HG03558 (cell line): ENCODE measurements at regions not wholly inside any gene's neighbourhood (a gene's known extent, or its start where the extent isn't known, plus 50 kb on each side); places are given as distances from the start of the nearest gene placed in this dataset.
A peak's percentile ranks its signal among the peaks of the same experiment; 100 is the strongest.

Source experiments
- ATAC-seq: cut with Tn5 transposase; IDR thresholded peaks from one replicate; pipeline ENCODE4 v1.9.1; 2021; ENCODE audit warnings: moderate number of reproducible peaks; ENCODE audit not compliant: unreplicated experiment; ENCODE audit errors: extremely low read depth

- ATAC-seq: no peak
Observed at GRCh38 chr11:92380882-92381281, 156.3 kb downstream of the FAT3 start.

GRCh38 chr11:92382311-92382710, 157.7 kb downstream of the FAT3 start:
- ATAC-seq: no peak

DNA sequence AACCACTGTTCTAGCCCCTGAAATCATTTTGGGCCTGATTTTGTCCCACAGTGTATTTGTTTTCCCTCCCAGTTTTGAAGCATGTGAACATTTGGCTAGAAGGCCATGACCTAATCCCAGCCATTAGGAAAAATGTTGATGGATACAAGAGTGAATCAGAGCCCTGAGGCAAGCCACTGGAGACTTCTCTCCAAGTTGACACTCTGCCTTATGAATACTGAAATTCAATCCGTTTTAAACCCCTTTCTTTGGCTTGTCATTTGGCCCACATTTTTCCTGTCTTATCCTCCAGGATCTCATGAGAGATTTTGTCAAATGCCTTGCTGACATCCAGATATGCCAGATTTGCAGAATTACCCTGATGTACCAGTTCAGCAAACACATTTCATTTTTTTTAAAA, 158.8 kb downstream of the FAT3 start:
- no peak for ATAC-seq

GRCh38 chr11:92384358-92384757, 159.7 kb downstream of the FAT3 start:
- ATAC-seq: no peak

GRCh38 chr11:92384802-92385201, 160.2 kb downstream of the FAT3 start:
- ATAC-seq: no peak

DNA sequence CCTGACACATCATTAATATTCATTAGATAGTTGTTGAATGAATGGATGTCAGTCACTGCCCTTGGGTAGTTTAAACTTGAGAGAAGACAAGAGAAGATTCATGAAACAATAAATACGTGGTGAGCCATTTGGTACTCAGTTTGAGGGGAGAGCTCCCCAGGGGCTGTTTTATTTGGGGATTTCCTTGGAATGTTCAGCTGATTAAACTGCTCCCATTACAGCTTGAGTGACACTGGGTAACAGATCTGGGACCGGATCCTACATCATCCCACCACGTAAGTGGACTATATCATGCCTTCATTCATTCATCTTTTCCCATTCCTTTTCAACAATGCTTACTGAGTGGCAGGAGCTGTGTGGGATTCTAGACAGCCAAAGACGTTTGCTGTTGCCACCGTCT, 162.0 kb downstream of the FAT3 start:
- no peak for ATAC-seq

DNA sequence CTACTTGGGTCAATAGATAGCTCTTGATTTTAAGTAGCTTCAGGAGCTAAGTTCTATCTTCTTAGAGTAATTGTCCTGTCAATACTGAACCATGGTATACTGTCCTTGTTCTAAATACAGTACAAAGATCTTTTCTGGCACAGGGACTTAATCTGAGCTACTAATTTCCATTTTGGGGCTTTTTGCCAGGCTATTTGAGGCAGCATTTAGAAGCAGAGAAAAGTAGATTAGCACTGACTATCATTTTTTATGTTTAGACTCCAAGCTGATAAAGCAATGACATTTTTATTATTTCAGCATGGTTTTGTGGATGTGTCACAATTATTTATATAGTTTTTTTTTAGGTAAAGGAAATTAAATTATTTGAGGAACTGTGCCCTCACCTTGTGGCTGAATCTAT, 163.2 kb downstream of the FAT3 start:
- ATAC-seq: no peak

DNA sequence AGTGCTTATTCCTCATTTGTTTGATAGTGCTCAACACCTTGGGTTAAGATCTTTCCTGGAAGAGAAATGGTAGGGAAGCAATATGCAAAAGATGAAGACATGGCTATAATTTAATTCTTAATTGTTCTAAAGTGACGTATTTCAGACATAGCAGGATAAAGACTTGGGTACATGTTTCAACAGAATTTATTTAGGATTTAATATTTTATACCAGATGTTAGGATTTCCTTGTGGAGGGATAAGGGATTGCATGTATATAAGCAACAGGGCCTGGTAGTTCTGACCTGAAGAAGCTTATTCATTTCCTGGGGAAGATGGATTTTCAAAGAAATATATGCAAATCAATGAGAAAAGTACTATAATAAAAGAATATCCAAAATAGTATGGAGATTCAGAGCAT, 163.8 kb downstream of the FAT3 start:
- ATAC-seq: no peak

DNA sequence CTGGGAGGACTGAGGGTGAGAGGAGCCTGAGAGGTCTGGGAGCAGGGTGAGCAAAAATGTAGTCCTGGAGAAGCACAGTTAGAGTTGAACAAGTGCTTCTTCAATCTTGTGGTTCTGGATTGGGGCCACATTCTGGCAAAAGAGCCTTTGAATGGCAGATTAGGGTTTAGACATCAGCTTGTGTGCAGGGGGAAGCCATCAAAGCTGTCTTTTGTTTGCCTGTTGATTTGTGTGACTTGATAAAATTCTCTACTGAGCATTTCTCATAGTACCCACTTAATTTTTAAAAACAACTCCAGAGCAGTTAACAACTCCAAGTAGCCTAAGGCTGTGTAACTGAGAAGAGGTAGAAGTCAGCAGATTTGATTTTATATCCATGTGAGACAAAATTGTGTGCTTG, 166.2 kb downstream of the FAT3 start:
- ATAC-seq: no peak

- no peak for ATAC-seq
Observed at GRCh38 chr11:92391364-92391763, 166.7 kb downstream of the FAT3 start.

DNA sequence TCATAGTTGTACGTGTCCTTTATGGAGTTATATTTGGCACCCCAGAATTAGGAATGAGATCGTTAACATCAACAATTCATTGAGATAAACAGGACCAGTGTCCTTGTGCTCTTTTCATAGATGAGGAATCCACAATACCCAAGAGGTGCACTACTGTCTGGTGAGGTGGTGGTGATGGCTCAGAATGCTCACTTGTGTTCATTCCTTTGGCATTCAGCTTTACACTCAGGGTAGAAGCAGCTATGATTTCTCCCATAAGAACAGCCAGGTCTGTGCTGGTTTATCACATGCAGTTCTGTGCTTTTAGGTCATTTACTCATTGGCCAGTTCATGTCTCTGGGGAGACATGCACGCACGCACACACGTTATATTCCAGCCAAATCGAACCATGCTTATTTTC, 167.2 kb downstream of the FAT3 start:
- ATAC-seq: no peak

DNA sequence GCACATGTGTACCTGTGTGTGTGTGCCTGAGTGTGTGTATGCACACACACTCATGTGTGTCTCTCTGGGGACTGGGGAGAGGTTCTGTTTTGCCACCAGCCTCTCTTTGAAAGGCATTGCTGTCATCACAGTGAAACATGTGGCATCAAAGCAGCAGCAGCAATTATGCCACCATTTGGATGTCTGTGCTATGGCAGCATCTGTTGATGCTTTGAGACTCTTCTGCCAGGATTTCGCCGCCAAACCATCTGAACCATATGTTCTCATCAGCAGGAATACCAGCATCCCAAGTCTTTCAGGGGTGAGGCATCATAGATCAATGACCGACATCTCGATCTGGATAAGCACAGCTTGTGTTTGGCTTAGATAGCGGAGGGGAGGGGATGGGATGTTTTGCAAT, 168.6 kb downstream of the FAT3 start:
- no peak for ATAC-seq

DNA sequence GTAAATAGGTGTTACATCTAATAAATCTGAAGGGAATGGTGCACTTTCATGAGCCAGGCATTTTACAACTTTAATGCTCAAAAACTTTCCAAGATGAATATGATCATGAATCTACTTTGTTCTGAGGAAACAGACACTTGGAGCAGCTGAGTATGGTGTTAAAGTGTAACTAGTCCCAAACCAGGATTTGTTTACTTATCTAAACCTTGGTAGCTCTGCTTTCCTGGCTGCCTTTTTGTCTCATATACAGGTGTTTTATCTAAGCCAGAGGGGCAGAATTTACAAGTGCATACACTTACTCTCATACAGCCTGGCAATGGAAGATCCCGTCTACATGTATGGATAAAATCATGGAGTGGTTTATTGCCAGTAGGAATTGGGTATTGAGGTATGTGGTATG, 171.5 kb downstream of the FAT3 start:
- ATAC-seq: no peak

- ATAC-seq: no peak
Observed at GRCh38 chr11:92397221-92397755, 172.7 kb downstream of the FAT3 start.

DNA sequence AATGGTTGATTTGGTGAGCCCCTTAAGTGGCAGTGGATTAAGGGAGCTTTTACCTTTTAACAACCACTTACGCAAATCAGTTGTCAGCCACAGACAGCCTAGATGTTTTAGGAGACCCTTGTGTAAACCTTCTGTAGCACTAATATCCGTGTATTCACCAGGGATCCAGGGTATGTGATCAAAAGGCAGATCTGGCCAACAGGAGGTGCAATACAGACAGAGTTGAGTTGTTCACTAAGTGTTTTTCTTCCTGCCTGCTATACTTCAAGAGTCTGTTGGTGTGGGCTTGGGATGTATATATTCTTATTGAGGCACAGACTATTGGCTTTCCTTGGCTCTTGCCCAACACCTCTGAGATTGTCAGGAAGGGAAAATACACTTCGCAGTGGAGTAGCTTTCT, 175.1 kb downstream of the FAT3 start:
- no peak for ATAC-seq

DNA sequence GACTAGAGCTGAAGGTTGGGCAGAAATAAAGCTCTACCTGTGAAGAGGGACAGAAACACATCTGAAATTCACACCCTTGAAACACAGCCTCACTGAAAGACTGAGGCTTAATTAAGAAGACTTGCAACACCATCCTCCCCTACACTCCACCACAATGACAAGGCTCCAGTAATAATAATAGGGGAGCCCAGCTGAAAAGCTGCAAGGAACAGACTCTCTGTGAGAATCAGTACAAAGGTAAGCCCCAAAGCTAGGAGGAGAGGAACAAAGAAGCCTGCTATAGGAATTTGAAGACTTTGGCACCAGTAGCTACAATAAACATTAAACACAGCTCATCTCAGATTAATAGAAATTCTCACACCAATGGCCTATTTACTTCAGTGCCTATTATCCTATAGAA, 176.9 kb downstream of the FAT3 start:
- ATAC-seq: no peak

- no peak for ATAC-seq
Observed at GRCh38 chr11:92406472-92406871, 181.9 kb downstream of the FAT3 start.

GRCh38 chr11:92409355-92409754, 184.7 kb downstream of the FAT3 start:
- ATAC-seq: no peak

- no peak for ATAC-seq
Observed at GRCh38 chr11:92409956-92410355, 185.3 kb downstream of the FAT3 start.

- ATAC-seq: no peak
Observed at GRCh38 chr11:92410526-92410925, 185.9 kb downstream of the FAT3 start.

DNA sequence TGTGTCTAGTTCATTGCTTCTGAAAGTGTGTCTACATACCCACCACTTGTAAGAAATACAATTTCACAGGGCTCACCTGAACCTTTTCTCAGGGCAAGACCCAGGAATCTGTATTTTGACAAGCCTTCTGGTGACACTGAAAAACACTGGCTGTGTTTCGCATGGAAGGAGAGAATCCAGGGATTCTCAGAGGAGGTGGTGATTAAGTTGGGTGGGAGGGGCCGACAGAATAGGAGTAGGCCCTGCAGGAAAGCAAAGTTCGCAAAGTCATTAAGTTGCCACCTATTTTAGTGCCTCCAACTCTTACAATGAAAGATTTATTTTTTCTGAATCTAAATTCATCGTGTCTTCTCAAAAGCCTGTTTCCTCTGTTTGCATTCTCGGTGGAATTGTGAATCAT, 186.8 kb downstream of the FAT3 start:
- no peak for ATAC-seq

- peak; percentile 74 for ATAC-seq
Observed at GRCh38 chr11:92413757-92414513, 189.3 kb downstream of the FAT3 start.
